OCI-LY1 (cell line): ENCODE measurements at regions not wholly inside any gene's neighbourhood (a gene's known extent, or its start where the extent isn't known, plus 50 kb on each side); places are given as distances from the start of the nearest gene placed in this dataset.

Experiments
- EZH2 ChIP-seq: fragments of 200-600 bp; sonication (generic), shearing (Covaris generic); IDR thresholded peaks from 2 replicates; pipeline ENCODE4 v1.8.0; 2017; ENCODE audit warnings: borderline replicate concordance, mixed run types, mild to moderate bottlenecking, antibody characterized with exemption, low read length, moderate library complexity, mixed read lengths
- TF ChIP-seq, protein P1 (sequence below): fragments of 200-600 bp; sonication (generic), shearing (Covaris generic); IDR thresholded peaks from 2 replicates; pipeline ENCODE4 v1.5.1; 2017; ENCODE audit warnings: mild to moderate bottlenecking, antibody characterized with exemption, low read length, moderate library complexity, mixed read lengths

DNA sequence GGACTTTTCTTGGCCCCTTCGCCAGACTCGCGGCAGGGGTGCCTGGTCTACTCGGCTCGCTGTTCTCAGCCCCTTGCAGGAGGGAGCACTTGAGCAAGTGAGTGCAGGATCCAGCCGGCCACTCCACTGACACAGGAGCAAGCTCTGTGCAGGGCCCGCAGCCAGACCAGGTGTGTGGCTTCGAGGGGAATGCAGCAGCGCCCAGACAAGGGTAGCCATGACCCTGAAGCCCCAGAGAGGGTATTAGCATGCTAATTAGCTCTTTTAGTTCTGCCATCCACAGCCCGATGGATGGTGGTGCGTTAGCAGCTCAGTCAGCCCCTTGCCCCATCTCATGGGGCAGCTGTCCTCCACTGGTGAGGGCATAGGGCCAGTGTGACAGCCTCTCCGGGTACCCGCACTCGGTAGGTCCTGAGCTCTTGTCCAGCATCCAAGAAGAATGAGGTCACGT, 103.2 kb upstream of the HS6ST1 start:
- TF ChIP-seq, protein P1, sequence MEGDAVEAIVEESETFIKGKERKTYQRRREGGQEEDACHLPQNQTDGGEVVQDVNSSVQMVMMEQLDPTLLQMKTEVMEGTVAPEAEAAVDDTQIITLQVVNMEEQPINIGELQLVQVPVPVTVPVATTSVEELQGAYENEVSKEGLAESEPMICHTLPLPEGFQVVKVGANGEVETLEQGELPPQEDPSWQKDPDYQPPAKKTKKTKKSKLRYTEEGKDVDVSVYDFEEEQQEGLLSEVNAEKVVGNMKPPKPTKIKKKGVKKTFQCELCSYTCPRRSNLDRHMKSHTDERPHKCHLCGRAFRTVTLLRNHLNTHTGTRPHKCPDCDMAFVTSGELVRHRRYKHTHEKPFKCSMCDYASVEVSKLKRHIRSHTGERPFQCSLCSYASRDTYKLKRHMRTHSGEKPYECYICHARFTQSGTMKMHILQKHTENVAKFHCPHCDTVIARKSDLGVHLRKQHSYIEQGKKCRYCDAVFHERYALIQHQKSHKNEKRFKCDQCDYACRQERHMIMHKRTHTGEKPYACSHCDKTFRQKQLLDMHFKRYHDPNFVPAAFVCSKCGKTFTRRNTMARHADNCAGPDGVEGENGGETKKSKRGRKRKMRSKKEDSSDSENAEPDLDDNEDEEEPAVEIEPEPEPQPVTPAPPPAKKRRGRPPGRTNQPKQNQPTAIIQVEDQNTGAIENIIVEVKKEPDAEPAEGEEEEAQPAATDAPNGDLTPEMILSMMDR, result no peak
- no peak for TF ChIP-seq EZH2
